Medulla oblongata (tissue), 1 donor: ENCODE measurements at regions not wholly inside any gene's neighbourhood (a gene's known extent, or its start where the extent isn't known, plus 50 kb on each side); places are given as distances from the start of the nearest gene placed in this dataset.

Experiments
- DNase-seq: peaks from one replicate; pipeline ENCODE4 v3.0.0-alpha.2; 2015; ENCODE audit errors: extremely low spot score

DNA sequence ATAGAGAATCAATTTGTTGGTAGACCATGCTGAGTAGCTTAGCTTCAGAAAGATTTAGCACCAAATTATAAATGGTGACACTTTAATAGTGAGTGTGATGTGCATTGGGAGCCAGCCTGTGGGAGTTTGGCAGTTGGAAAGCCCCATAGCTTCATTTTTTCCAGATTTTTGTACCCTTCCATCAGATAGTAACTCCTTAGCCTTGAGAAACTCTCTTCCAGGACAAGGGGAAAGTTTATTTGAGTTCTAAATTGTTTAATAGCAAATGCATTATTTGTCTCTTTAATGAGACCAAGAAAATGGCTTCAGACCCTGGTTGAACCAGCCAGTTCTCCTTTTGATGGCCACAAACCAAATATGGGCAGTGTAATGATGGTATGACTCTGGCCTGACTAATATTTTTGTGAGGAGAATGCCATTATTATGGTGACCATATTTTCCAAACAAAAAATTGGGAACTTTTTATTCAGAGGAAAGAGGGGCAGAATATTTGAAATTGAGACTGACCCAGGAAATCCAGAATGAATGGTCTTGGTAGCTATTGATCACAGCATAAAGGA is 49.8 kb downstream of the PLCE1 start:
- no peak for DNase-seq

DNA sequence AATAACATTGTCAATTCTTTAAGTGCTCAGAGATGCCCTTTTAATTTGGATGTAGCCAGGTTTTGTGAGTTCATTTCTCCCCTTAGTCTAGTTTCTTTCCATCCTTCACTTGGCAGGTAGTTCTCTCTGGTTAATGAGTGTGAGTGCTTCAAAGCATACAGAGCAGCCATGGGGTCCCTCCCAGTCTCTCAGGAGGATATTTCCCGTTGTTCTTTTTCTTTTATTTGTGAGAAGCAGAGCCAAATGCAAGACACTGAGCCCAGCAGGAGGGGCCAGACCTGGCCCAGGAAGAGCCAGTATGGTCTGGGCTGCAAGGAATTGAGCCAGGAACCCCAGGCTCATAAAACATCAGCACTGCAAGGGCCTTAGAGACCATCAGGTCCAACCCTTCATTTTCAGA is 52.4 kb downstream of the PLCE1 start:
- no peak for DNase-seq

DNA sequence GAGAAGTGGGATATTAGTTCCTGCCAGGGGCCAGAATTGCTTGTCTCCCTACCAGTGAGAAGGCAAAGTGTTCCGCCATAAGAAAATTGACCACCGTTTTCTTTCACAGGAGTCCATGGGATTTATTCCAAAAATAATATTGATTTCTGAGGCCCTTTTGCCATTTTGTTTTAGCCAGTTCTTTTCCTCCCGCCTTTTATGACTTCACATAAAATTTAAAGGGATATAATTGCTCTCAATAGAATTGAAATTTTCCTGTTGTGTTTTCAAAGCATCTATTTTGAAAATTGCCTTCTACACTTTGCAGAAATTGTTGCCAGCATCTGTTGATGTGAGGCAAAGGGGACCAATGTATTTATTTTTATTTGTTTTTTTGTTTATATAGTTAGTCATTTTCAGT is 53.6 kb downstream of the PLCE1 start:
- DNase-seq = no peak

DNA sequence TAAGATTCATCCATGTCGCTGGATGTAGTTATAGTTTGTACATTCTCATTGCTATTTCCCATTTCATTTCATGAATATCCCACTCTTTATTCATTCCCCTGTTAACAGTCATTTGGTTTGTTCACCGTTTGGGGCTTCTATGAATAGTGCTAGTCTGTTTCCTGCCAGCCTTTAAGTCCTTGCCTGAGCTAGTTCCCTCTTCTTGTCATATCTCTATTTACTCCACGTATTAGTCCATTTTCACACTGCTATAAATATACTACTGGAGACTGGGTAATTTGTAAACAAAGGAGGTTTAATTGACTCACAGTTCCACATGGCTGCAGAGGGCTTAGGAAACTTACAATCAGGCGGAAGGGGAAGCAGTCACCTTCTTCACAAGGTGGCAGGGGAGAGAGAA is 56.2 kb downstream of the PLCE1 start:
- DNase-seq = no peak

DNA sequence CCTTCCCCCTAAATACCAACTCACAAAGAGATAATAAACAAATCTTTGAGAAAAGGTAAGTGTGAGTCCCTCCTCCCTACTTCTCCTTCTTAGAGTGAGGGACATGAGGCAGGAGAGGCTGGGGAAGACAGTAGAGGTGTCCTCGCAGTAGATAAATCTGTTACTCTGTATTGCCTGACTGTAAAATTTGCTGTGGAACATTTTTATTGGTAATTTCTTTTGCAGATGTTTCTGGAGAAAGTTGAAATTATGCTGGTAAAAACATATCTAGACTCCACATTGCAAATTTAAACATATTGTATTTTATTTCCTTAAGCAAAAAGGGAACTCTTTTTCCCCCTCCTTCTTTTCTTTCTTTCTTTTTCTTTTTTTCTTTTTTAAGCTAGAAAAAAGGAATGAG is 58.5 kb downstream of the PLCE1 start:
- DNase-seq = no peak

DNA sequence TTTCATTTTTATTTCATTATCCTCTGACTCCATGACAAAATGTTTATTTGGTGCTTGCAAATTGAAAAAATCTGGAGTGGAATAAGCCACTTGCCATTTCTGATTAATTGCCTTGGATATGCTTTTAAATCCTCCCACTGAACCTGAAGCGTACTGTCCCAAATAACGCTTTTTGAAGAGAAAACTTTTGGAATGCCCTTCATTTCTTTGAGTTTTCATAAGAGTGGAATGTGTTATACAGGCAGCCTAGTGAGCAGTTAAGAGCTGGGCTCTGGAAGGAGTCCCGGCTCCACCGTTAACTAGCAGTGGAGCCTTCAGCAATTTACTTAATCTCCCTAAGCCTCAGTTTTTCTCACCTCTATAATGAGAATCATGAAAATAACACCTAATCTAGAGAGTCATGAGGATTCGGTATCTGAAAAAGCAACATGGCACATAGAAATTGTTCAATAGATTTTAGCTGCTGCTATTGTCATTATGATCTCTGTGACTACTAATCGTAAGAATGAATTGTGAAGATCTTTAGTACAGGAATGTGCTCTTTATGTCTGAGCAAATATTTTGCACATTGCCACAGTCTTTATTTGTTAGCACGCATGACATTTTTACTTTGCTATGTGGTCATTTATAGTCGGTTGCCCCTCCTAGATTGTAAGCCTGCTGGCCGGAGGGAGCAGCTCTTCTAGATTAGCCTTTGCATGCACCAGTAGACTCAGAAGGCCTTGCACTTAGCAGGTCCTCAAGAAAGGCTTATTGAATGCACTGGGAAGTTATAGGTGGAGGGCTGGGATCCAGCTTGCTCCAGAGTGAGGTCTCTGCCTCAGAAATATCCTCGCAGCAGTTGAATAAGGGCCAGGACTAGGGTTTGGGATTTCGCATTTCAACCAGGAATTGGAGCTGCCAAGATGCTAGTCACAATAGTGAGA is 59.4 kb downstream of the PLCE1 start:
- DNase-seq = peak; percentile 9

DNA sequence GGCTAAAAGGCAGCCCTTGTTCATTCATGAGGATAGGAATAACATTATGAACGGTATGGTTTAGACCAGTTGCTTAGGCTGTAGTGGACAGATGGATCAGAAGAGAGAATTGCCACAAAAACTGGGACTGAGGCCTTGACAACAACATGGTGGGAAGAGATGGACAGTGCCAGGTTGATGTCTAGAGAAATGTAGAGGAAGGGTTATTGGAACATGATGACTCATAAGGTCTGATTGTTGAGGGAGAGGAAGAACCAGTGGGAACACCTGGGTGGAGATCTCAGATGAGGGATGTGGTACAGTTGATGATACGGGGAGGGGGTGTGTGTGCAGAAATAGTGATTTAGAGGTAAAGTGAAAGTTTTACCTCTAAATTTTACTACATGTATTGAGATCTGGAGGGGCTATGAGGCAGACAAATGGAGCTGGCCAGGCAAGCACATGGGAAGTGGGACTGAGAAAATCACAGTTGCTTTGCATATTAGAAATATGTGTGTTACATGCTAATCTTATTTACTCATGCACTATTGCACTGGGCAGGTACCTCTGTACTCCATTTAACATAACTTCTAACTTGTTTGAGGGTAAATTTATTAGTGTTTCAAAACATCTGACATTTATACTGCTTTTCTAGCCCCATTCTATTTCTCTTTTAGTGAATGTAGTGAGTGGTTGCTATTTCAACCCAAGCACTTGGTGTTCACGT is 65.6 kb downstream of the PLCE1 start:
- DNase-seq = no peak

DNA sequence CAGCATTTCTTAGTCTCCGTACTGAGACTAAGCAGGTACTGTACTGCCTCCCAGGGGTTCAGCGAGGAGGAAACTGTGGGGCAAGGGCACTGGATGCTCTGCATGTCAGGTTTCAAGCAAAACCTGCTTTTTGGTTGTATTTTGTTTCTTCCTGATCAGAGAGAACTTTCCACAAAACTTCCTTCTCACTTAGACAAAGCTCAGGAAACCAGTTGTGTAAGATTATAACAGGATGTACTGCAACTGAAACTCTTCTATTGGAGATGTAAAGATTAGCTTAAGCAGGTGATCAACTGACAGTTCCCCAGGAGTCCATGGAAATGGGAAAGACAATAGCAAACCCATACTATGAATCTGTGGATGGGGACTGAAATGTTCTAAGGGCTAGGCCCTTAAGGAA is 67.3 kb downstream of the PLCE1 start:
- no peak for DNase-seq

DNA sequence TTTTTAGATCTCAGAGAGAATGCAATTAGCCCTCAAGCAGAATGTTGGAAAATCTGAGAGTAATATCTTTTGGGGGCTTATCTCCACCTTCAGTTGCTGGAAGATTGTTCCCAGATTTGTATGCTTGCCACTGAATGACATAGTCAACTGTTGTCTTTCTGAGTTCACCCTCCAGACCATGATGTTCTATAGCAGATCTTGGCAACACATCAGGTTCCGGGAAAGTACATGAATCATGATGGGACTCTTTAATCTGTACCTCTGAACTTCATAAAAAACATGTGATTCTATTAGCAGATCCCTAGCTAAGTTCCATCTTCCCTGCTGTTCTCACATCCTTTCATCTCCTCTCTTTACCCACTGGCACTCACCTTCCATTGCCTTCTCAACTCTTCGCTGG is 68.9 kb downstream of the PLCE1 start:
- DNase-seq = no peak

DNA sequence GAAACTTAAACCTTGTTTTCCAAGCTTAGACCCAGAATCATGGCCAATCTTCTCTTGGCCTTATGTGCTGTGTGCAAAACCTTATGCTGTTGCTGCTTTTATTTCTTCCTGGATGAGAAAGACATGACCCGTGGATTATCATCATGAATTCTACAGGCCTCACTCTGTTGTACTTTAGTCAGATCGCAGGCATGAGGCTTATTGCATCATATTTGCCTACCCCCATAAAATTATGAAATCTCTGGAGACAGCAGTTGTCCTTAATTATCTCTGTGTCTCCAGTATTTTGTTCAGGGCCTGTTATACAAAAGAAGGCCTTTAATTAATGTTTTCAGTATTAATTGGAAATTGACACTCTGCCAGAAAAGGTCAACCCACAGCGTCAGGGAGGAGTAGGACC is 71.6 kb downstream of the PLCE1 start:
- DNase-seq = no peak

DNA sequence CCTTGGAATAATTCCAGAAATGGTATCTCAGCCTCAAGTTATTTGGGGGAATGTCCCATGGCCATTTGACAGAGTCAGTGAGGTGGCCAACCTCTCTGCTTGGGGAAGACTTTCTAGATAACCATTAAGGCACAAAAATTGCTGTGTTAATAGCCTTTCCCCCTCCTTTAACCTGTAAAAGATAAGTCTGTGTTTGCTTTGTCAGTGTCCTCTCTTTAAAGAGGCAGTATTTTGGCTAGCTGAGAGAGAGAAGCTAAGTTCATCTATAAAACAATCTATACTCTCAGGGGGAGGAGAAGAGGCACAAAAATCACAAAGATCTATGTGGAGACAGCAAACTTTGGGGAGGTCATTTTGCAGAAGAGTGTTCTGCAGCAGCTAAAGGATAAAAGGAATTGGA is 72.1 kb downstream of the PLCE1 start:
- no peak for DNase-seq

DNA sequence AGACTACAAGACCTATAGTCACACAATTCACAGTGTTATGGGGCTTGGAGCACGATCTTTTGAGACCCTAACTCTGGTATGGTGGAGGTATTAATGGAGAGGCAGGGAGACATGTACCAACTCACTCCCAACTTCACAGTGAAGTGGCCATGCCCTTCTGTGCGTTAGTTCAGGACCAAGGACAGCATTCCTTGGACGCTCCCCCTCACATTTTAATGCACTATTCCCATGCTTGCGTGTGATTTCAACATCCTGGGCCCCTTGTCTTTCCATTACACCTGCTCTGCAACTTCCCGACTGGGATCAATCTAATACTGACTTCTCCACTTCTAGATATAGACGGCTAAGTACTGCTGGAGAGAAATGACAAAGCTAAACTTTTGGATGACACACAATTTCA is 72.7 kb downstream of the PLCE1 start:
- no peak for DNase-seq

DNA sequence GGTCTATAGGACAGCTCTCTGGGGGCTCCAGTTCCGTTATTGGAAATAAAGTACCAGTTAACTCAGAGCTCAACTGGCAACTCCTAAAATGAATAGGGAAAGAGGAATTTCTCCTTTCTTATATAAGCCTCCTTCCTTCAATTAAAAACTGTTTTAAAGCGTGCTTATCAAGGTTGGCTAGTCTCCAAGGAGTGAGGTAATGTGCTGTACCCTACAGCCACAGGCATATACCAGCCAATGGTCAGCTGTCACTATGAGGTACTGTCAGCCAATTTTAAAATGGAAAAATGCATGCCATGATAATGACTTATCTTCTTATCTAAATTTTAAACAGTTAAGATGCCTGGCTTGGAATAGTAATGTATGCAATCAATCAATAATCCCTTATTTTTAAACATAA is 76.2 kb downstream of the PLCE1 start:
- no peak for DNase-seq

DNA sequence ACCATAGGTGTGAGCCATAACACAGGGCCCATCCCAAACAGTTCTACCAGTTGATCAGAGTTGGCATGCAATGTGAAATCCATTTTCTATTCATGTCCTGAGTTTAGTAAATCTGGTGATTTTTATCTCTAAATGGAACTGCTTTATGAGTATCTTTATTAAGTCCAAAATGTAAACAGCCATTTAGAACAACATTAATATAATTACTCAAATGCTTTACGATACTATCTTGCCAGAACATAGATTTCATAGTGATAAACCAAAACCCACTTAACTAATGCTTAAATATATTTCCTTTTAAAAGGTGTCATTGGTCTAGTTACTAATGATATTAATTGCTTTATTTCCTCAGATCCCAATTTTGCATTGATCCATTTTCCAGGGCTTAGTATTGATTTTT is 80.7 kb downstream of the PLCE1 start:
- no peak for DNase-seq

DNA sequence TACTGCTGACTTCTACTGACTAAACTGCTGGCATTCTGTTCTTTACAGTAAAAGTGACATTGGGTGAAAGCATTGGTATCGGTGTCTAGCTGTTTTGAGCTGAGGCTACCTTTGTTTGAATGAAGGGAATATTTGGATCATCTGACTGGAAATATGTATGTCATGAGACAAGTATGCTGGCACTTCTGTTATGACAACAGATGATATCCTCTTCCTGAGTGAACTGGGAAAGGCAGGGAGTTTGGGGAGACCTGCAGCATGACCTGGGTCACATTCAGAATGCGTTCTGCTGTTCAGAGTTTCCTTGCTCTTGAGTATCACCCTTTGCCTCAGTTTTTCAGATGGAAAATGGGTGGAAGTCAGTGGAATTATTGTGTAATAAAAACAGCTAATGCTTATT is 81.8 kb downstream of the PLCE1 start:
- no peak for DNase-seq

DNA sequence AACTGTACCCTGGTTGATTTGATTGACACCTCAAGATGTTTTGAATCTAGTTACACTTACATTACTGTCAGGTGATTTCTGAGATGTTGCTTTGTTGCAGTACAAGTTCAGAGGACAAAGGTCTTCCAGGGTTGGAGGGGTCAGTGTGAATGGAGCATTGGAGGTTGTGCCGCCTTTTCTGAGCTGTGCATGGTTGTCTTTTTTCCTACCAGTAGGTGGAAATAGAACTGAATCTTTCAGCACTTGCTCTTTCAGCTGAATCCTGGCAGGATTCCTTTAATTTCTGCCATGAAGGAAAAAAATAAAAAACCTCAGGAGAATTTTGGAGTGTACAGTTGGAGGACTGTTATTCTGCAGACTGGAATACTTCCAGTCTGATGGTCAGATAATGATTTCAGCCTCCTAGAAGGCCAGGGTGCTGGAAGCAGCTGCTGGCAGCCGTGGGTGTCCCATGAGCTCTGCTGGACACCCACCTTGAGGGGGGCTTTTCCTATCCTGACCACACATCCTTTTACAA is 82.7 kb downstream of the PLCE1 start:
- DNase-seq = peak; percentile 28

DNA sequence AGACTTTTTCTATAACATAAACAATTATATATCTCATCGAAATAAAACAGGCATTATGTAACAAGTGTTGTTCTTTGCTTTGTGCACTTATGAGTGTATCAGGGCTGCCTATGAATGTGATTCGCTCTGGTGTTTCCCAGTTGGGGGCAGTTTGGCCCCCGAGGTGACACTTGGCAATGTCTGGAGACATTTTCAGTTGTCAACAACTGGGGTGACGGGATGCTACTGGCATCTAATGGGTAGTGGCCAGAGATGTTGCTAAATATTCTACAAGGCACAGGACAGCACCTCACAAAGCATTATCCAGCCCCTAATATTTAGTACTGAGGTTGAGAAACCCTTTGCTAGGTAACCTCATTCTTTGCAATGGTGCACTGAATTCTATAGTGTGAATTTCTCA is 83.3 kb downstream of the PLCE1 start:
- DNase-seq = no peak

DNA sequence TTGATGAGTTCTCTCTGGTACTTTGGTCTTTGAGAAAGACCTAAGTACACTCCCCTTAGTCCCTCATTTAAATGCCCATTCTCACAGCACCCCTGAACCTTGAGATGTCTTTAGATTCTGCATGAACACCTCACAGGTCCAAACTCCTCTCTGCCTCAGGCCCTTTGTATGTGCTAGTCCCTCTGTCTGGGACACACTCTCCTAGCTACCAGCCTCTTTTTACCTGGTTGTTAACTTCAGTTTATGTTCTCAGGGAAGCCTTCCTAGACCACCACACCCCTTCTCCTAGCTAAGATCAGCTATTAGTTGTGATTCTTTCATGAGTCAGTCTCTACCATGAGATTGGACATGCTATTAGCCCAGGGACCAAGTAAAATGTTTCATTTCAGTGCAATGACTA is 86.4 kb downstream of the PLCE1 start:
- DNase-seq = no peak

DNA sequence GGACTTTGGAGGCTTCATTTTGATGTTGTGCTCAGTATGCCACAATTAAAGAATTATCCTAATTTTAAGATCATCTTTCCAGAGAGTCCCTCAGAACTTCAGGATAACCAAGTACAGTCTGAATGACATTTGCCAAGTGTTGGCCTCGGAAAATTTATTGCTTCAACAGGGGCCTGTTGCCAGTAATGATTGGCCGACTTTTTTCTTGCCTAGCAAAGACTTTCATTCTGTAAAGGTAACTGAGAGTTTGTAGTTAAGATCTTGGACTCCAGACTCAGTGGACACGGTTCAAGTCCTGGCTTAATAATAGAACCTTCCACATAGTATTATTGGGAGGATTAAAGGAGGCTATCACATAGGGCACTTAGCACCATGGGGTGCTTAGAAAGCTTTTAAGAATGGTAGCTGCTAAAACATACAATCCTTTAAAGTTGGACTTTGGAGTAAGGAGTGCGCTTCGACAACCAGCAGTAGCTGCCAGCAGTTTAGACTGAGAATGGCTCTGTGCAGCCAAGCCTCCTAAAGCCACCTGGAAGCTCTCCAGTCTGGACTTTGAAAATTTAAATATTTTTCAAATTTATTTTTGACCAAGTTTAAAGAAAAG is 90.0 kb downstream of the PLCE1 start:
- no peak for DNase-seq

DNA sequence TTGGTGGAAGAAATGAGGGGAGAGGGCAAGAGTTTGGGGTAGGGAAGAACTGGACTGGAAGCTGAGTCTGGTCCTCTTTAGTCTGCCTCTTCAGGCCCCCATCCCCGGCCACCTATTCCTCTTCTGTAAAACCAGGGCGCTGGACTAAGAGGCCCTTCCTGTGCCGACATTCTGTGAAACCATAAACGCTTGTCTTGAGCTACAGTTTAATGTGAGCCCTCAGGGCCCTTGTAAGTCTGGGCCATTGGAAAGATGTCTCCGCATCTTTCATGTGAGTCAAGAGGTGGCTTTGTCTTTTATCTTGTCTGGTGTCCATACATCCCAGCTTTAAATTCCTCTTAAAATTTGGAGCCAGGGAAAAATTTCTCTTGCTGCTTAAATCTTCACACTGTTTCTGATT is 90.6 kb downstream of the PLCE1 start:
- no peak for DNase-seq

DNA sequence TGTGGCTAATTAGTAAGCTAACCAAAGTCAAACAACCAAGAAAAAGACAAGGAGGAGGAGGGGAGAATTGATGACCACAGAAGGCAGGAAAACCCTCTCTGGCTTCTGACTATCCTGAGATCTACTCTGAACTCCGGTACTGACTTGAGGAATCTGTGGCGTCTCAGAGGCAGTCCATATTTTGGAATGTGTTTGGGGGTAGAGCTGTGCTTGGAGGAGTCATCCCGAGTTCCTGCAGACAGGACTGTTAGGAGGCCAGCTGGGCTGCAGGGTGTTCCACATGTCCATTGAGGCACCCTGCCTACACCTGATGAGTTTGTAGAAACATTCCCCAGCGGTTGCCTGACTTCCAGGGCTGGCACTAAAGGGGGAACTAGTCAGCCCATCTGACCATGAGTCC is 91.6 kb downstream of the PLCE1 start:
- DNase-seq = no peak

DNA sequence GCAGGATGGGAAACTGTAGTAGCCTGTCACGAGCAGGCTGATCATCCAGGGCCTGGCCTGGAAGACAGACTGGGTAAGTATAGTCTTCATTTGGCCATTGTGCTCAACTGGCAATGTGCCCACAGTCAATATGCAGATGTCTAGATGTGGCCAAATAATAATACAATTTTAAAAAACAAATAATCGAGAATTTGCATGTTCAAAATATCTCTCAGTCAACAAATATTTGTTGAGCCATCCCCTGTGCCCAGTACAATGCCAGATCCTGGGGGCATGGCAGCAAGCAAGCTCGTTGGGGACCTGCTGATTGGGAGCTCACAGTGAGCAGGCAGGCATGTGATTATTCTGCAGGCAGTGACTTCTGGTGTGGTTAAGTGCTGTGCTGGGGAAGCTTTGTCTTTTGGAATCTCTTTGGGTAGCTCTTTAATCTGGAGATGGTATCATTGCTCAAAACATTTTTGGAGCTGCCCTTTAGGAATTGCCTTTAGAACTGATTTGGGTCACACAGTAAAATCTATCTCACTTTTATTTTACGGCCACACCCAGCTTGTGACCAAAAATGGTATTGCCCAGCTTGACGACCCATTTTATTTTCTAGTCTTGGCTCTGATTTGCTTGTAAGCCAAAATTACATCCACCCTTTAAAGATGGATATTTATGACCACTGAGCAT is 92.2 kb downstream of the PLCE1 start:
- no peak for DNase-seq
